WI38 (cell line): ENCODE measurements at regions not wholly inside any gene's neighbourhood (a gene's known extent, or its start where the extent isn't known, plus 50 kb on each side); places are given as distances from the start of the nearest gene placed in this dataset.

Source experiments
- H3K4me3 ChIP-seq: 2 replicates; pipeline ENCODE4 v1.5.1; 2011; ENCODE audit warnings: low read depth, mild to moderate bottlenecking, control low read depth, low read length
- TF ChIP-seq, protein P1 (sequence below): IDR thresholded peaks from 2 replicates; pipeline ENCODE4 v1.5.1; 2012; ENCODE audit warnings: low read depth, mild to moderate bottlenecking, control low read depth, low read length

DNA sequence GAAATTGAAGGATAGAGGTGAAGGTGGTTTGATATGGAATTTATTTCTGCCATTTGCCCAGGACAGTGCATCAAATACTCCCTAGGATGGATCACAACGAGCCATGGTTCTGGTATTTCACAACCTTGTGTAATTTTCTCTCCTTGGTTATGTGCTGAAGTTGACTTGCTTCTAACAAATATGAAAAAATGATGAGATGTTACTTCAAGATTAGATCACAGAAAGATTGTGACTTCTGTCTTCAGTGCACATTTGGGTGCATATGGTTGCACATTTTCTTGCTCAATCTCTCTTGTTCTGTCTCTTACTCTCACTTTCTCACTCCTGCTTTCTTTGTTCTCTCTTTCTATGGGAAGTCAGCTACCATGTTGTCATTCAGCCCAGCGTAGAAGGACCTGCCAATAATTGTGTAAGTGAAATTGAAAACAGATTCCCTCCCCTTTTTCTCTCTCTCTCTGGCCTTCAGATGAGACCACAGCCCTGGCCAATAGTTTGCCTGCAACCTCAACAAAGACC lies 104.6 kb upstream of the RMDN2 start:
- H3K4me3 ChIP-seq, result no peak overlapping the region
- TF ChIP-seq, protein P1, sequence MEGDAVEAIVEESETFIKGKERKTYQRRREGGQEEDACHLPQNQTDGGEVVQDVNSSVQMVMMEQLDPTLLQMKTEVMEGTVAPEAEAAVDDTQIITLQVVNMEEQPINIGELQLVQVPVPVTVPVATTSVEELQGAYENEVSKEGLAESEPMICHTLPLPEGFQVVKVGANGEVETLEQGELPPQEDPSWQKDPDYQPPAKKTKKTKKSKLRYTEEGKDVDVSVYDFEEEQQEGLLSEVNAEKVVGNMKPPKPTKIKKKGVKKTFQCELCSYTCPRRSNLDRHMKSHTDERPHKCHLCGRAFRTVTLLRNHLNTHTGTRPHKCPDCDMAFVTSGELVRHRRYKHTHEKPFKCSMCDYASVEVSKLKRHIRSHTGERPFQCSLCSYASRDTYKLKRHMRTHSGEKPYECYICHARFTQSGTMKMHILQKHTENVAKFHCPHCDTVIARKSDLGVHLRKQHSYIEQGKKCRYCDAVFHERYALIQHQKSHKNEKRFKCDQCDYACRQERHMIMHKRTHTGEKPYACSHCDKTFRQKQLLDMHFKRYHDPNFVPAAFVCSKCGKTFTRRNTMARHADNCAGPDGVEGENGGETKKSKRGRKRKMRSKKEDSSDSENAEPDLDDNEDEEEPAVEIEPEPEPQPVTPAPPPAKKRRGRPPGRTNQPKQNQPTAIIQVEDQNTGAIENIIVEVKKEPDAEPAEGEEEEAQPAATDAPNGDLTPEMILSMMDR, result no peak

- H3K4me3 ChIP-seq, result no peak overlapping the region
- TF ChIP-seq, protein P1, result no peak
Observed at GRCh38 chr2:37825586-37825985, 99.5 kb upstream of the RMDN2 start.

DNA sequence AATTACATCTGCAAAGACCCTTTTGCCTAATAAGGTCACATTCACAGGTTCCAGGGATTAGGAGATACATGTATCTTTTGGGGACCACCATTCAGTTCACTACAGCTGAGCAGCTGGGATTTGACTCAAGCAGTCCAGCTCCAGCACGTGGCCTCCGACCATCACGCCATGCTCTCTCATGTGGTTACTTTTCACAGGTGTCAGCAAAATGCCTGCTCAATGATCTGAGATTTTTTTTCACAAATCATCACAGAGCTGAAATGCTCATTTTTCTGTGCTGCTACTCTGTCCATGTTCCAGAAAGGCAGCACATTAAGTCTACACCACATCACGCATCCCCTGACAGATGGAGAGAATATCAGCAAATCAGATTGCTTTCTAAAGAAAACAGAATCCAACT lies 98.5 kb upstream of the RMDN2 start:
- TF ChIP-seq, protein P1, result no peak
- H3K4me3 ChIP-seq, result no peak overlapping the region

- TF ChIP-seq, protein P1, result no peak
- no peak overlapping the region for H3K4me3 ChIP-seq
Observed at GRCh38 chr2:37827455-37827854, 97.6 kb upstream of the RMDN2 start.

- TF ChIP-seq, protein P1, result no peak
- no peak overlapping the region for H3K4me3 ChIP-seq
Observed at GRCh38 chr2:37827911-37828511, 97.1 kb upstream of the RMDN2 start.

GRCh38 chr2:37829202-37829601 lies 95.9 kb upstream of the RMDN2 start:
- TF ChIP-seq, protein P1, result no peak
- no peak overlapping the region for H3K4me3 ChIP-seq

GRCh38 chr2:37829616-37830395 lies 95.3 kb upstream of the RMDN2 start:
- H3K4me3 ChIP-seq, result no peak overlapping the region
- TF ChIP-seq, protein P1, result no peak
